NCI-H1105 treated with DMSO at 0.1 percent for 48 hours (cell line): ENCODE measurements at regions not wholly inside any gene's neighbourhood (a gene's known extent, or its start where the extent isn't known, plus 50 kb on each side); places are given as distances from the start of the nearest gene placed in this dataset.
"Not testable (repeated sequence)": the region's sequence is repeated elsewhere in the genome, so short reads cannot be mapped to it uniquely, and the experiment has no call there.

Source experiments
- DNase-seq: peaks from one replicate; lab custom pipeline; 2025; lab: John Stamatoyannopoulos, UW

GRCh38 chr18:43341014-43341413 lies 63.7 kb upstream of the SYT4 start:
- no peak for DNase-seq

GRCh38 chr18:43350176-43350575 lies 72.9 kb upstream of the SYT4 start:
- DNase-seq, result no peak

- no peak for DNase-seq
Measured at GRCh38 chr18:43364535-43364934, 87.2 kb upstream of the SYT4 start.

DNA sequence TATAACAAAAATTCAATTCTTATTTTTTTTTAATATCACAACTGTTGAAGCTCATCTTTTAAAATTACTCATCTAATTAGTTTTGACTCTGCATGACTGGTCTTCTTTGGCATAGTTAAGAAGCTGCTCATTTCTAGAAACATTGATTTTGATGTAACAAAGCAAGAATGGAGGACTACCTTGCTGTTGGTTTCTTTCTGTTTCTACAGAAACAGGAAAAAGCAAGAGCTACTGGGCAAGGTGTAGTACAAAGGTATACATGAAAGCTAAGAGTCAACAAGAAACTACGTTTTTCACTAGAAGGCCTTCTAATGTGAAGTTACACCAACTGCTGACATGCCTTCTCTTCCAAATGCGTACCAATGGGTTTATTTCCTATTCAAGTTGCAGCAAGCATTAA lies 90.6 kb upstream of the SYT4 start:
- no peak for DNase-seq

DNA sequence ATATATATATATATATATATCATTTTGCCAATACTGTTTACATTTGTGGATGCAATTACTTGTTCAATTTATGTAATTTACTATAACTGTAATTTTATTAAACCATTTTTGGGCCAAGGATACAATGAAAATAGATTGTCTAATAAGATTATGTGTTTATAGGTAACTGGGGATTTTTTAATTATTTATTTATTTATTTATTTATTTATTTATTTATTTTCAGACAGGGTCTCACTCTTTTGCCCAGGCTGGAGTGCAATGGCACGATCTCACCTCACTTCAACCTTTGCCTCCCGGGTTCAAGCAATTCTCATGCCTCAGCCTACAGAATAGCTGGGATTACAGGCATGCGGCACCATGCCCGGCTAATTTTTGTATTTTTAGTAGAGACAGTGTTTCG lies 92.0 kb upstream of the SYT4 start:
- DNase-seq, result not testable (repeated sequence)

- DNase-seq, result no peak
Measured at GRCh38 chr18:43372773-43373172, 95.5 kb upstream of the SYT4 start.

- DNase-seq, result no peak
Measured at GRCh38 chr18:43380104-43380672, 102.9 kb upstream of the SYT4 start.

GRCh38 chr18:43382641-43383403 lies 105.5 kb upstream of the SYT4 start:
- DNase-seq, result no peak

DNA sequence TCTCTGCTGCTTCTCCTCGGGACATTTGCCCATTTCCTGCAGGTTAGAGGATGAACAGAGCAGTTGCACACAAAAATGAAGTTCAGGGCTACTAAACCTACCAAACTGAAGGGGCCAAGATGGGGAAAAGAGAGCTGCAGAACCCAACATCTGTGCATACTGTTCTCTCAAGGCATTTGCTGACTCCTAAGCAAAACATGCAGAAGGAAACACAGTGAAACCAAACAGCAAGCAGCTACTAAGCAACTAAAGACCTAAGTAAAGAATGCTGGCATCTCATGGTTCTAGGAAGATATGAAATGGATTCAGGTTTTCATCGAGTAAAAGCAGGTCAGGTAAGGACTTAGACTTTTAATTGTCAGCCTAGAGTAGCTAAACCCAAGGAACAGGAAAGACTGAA lies 111.9 kb upstream of the SYT4 start:
- DNase-seq, result no peak

- DNase-seq, result no peak
Measured at GRCh38 chr18:43392168-43392567, 114.9 kb upstream of the SYT4 start.

DNA sequence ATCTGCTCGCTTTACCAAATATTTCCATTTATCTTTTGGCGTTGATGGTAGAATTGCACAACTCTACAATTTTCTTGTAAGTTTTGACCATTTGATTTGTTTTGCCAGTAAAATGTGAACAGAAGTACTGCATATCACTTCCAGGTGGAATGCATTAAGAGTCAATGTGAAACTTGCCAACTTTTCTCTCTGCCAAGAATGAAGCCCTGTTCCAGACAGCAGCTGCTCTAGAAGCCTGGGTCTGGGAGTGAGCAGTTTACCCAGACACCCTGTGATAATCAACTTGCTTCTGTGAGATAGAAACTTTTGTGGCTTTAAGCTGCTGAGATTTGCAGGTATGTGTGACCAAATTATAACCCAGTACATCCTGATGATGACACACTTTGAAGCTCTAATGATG lies 115.9 kb upstream of the SYT4 start:
- no peak for DNase-seq

DNA sequence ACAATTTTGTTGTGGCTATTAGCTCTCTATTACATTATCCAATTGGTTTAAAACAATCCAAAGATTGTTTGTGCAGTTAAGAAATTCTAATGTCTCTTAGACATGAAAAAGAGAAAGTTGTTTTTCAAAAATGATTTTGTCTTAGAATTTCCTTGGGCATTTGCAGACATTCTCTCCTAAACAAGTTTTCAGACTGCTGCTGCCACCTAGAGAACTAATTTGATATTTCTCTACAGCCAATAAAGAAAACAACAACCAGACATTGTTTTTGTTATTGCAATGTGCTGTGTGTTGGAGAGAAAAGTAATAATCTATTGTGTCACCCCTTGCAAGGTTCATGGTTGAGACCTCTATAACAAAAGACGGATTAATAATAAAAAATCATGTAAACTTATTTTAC lies 119.0 kb upstream of the SYT4 start:
- peak; percentile 27 for DNase-seq

- no peak for DNase-seq
Measured at GRCh38 chr18:43398601-43399000, 121.3 kb upstream of the SYT4 start.

GRCh38 chr18:43405097-43405496 lies 127.8 kb upstream of the SYT4 start:
- no peak for DNase-seq

GRCh38 chr18:43414006-43414405 lies 136.7 kb upstream of the SYT4 start:
- no peak for DNase-seq

- no peak for DNase-seq
Measured at GRCh38 chr18:43420091-43420490, 142.8 kb upstream of the SYT4 start.

DNA sequence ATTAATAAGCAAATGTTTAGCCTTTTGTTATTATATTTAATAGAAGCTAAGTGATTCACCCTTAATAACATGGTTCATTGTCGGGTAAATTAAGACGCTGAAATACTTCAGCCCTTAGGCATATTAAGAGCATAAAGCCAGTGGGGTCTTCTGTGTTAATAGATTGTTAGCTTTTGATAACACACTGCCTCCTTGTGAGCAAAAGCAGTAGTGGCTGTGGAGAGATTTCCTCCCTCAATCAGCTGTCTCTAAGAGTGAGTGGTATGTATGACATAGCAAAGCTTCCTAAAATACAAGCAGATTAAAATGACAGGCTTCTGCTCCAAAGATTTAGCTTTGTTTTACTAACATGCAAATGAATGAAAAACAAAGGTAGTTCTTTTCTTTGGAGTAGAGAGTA lies 143.7 kb upstream of the SYT4 start:
- DNase-seq, result no peak

DNA sequence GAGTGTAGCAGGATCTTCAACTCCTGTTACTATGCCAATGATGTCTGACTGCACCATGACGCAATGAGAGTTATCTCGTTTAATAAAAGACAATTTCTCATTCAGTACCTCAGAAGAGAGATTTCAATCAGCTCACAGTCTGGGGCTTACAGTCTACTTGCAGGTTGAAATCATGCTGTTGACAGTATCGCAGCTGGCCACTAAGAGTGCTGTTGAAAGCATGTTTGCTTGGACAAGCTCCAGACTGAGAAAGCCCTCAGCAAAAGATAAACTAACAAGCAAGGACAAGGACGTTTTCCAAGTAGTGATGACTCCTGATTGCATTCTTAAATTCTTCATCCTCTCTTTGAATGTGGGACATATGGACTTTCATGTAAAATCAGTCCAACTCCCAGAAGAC lies 145.2 kb upstream of the SYT4 start:
- DNase-seq, result peak; percentile 64

DNA sequence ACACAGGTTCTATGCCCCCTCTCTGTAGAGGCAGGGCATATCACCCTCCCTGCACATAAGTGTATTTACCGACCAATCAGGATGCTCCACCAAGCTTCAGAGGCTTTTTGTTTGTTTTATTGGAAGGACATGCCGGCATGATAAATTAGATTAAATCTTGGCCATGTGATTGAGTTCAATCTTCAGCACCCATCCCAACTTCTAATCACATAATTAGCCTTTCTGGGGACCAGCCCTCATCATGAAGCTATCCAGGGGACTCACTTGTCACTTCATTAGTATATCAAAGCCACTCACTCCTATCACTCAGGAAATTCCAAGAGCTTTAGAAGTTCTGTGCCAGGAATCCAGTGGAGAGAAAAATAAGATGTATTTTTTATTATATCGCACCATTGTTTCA lies 158.6 kb upstream of the SYT4 start:
- DNase-seq, result no peak

DNA sequence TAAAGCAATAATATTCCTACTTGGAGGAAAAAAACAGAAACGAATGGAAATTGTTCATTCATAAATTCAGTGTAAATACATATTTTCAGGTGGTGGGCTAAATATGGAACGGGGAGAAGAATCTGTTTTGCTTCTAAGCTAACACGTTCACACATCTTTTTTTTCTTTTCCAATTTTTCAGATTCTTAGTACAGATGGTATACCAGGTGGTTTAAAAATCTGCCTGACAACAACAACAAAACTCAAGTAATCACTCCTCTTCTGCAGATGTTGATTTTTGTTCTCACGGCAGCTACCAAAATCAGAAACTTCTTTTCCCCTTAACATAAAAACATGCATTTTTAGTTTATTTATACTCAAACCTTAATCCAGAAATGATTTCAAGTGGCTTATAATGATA lies 164.8 kb upstream of the SYT4 start:
- no peak for DNase-seq

DNA sequence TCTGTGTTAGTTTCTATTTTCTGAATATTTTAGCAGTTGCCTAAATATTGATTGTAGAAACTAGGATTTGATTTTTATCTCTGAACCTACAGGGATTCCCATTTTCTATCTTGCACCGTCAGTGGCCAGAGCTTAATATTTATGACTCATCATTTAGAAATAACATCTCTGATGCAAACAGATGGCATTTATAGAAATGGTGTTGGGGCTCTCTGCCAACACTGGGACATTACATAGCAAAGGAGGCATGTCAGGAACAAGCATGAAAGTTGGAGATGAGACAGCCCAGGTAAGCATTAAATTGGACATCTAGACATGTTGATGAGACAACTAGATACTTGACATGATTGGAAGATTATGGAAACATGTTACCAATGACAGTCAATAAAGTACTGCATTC lies 165.3 kb upstream of the SYT4 start:
- peak; percentile 31 for DNase-seq

- DNase-seq, result no peak
Measured at GRCh38 chr18:43465483-43465882, 188.2 kb upstream of the SYT4 start.

DNA sequence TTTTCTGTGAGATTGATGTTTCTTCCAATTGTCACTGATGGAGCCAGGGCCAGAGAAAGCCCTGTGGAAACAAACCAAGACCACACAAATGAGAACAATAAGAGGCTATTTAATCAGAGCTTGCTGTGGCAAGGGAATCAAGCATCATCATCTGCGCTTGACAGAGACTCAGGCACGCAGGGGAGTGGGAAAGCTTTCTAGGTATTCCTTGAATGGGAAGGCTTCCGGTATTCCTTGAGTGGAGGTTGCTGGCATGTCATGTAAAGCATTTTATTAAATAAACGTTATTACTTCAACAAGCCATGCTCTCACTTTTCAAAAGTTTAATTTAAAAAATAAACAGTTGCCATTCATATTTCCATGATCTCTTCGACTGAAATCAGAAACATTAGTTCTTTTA lies 194.6 kb upstream of the SYT4 start:
- no peak for DNase-seq

DNA sequence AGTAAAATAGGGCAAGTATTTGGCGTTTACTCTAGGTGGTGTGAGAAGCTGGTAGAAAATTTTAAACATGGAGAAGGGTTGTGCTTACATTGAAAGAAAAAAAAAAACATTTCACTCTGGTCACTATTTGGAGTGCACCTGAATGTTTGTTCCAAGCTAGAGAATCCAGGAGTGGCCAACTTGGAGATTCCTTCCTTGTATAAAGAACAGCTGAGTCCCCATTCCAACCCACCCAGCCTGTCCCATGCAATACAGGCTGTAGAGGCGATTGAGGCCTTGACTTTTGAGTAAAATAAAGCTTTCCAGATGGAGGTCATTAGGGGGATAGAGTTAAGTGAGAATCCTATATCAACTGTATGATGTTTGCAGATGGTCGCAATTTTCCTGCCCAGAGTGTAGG lies 203.8 kb upstream of the SYT4 start:
- DNase-seq, result no peak
